H7 (cell line): ENCODE measurements at regions not wholly inside any gene's neighbourhood (a gene's known extent, or its start where the extent isn't known, plus 50 kb on each side); places are given as distances from the start of the nearest gene placed in this dataset.
"Not testable (repeated sequence)": the region's sequence is repeated elsewhere in the genome, so short reads cannot be mapped to it uniquely, and the experiment has no call there.

ENCODE experiments used
- DNase-seq: peaks from one replicate; pipeline ENCODE4 v3.0.0; 2012
- H3K27me3 ChIP-seq: 2 replicates; pipeline ENCODE4 v1.6.0; 2011; ENCODE audit warnings: mild to moderate bottlenecking, low read length; ENCODE audit not compliant: control insufficient read depth, insufficient read depth
- H3K36me3 ChIP-seq: replicated peaks from 2 replicates; pipeline ENCODE4 v1.5.1; 2011; ENCODE audit warnings: low read length; ENCODE audit not compliant: control insufficient read depth, insufficient read depth
- H3K4me3 ChIP-seq: 2 replicates; pipeline ENCODE4 v1.5.1; 2011; ENCODE audit warnings: low read depth, mild to moderate bottlenecking, control low read depth, low read length, moderate library complexity; ENCODE audit not compliant: insufficient read depth

GRCh38 chr17:21530311-21530710 lies 154.2 kb downstream of the KCNJ12 start:
- no peak for DNase-seq
- Histone ChIP-seq H3K27me3 (no peaks in the 10 kb centered on the region), H3K36me3 (no peaks in the 10 kb centered on the region), H3K4me3 (no peak overlapping the region)

DNA sequence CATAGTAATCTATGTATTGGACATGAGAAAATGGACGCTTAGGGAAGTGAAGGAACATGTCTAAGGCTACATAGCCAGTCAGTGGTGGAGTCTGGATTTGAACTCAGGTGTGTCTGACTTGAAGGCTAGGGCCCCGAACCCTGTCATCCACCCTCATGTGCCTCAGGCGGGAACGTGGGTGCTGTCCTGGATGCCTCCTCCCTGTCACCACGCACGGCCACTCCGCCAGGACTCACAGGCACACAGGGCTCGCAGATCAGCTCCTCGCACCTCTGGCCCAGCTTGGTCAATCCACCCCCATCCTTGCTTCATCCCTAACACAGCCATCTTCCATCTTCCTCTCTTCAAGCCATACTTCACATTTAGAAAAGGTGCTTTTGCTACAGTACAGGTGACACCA lies 154.7 kb downstream of the KCNJ12 start:
- no peak for DNase-seq
- Histone ChIP-seq H3K27me3 (no peaks in the 10 kb centered on the region), H3K4me3 (no peak overlapping the region), H3K36me3 (no peaks in the 10 kb centered on the region)

GRCh38 chr17:21532763-21533385 lies 156.7 kb downstream of the KCNJ12 start:
- Histone ChIP-seq H3K36me3 (no peaks in the 10 kb centered on the region), H3K27me3 (no peaks in the 10 kb centered on the region), H3K4me3 (no peak overlapping the region)
- DNase-seq = no peak

DNA sequence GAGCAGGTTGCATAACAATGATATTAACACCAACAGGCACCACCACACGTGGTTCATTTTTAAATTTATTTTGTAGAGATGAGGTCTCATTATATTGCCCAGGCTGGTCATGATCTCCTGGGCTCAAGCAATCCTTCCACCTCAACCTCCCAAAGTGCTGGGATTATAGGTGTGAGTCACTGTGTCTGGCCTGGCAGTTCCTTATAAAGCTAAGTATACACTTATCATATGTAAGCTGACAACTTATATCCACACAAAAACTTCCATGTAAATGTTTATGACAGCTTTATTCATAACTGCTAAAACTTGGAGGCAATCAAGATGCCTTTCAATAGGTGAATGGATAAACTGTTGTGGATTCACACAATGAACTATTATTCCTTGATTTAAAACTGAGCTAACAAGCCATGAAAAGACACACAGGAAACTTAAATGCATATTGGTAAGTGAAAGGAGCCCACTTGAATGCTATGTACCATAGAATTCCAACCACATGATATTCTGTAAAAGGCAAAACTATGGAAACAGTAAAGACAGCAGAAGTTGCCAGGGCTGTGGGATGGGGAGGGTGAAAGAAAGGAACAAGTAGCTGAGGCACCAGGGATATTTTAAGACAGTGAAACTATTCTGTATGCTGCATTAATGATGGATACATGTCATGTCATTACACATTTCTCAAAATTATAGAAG lies 156.5 kb upstream of the KCNJ18 start:
- DNase-seq = no peak
- Histone ChIP-seq H3K27me3 (no peaks in the 10 kb centered on the region), H3K4me3 (no peak overlapping the region), H3K36me3 (no peaks in the 10 kb centered on the region)

DNA sequence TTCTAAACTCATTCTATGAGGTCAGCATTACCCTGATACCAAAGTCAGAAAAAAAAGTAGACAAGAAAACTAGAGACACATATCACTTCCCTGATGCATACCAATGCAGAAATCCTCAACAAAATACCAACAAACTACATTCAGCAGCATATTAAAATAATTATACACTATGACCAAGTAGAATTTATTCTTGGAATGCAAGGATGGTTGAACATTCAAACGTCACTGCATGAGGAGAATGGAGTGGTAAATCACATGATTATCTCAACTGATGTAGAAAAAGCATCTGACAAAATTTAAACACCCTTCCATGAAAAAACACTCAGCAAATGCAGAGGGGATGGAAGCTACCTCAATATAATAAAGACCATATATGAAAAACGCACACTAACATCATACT lies 155.0 kb upstream of the KCNJ18 start:
- Histone ChIP-seq H3K27me3 (no peaks in the 10 kb centered on the region), H3K4me3 (no peak overlapping the region), H3K36me3 (no peaks in the 10 kb centered on the region)
- no peak for DNase-seq

DNA sequence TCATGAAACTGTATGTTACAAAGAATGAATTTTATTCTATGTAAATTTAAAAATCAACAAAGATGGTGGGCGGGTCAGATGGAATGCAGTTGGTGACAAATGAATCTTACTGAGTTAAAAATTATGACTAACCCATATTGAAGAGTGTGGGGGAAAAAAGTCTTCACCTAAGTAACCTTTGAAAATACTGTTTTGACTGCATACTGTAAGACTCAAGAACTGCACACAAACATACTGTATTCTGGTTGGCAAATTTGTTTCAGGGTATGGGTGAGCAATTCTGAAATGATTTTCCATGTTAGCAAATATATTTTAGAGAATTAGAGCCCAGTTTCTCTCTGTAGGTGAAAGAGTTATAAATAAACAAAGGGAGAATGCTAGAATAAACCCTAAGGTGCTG lies 153.7 kb upstream of the KCNJ18 start:
- Histone ChIP-seq H3K27me3 (no peaks in the 10 kb centered on the region), H3K4me3 (no peak overlapping the region), H3K36me3 (no peaks in the 10 kb centered on the region)
- DNase-seq = no peak

DNA sequence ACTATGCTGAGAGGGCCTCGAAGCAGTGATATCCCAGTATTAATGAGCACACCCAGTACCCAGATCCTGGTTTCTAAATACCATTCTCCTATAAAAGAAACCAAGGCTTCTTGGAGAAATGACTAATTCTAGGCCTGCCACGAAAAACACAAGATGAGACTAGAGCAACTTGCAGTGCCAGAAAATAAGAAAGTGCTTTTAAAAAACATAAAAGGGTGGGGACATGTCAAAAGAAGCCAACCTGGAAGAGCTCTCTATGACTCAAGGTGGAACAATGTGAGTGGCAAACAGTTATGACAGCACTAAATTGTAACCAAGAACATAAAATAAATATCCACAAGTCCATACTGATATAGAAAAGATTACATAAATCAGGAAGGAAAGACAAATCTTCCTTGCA lies 153.2 kb upstream of the KCNJ18 start:
- no peaks in the 10 kb centered on the region for H3K36me3 ChIP-seq
- no peaks in the 10 kb centered on the region for H3K27me3 ChIP-seq
- no peak for DNase-seq
- H3K4me3 ChIP-seq = no peak overlapping the region

DNA sequence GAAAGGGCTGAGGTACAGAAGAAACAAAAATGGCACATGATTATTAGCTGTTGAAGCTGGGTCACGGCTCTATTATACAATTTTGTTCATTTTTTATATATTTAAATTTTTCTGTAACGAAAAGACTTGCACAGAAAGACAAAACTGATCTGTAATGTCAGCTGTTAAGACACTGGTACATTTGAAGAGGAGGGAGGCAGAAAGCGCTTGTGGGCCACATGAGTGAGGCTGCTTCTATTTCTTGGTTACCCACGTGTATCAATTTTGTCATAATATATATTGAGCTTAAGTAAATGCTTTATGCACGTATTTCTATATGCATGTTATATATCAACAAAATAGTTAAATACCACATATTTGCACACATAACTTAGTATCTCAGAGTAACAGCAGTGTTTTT lies 151.8 kb upstream of the KCNJ18 start:
- no peak overlapping the region for H3K4me3 ChIP-seq
- H3K36me3 ChIP-seq = no peaks in the 10 kb centered on the region
- no peaks in the 10 kb centered on the region for H3K27me3 ChIP-seq
- no peak for DNase-seq

GRCh38 chr17:21542070-21542469 lies 150.3 kb upstream of the KCNJ18 start:
- Histone ChIP-seq H3K27me3 (no peaks in the 10 kb centered on the region), H3K36me3 (no peaks in the 10 kb centered on the region), H3K4me3 (no peak overlapping the region)
- no peak for DNase-seq

DNA sequence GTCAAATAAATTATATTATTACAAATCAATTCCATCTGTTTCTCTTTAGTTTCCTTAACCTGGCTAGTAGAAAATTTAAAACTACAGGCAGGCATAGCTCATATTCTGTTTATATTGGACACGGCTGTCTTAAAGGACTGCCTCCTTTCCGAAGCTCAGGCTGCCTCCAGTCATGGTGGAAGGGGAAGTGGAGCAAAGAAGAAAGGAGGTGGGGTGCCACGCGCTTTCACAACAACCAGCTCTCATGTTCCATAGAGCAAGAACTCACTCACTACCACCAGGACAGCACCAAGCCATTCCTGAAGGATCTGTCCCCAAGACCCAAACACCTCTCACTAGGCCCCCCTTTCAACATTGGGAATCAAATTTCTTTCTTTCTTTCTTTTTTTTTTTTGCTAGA lies 149.3 kb upstream of the KCNJ18 start:
- H3K4me3 ChIP-seq = no peak overlapping the region
- H3K27me3 ChIP-seq = no peaks in the 10 kb centered on the region
- H3K36me3 ChIP-seq = no peaks in the 10 kb centered on the region
- no peak for DNase-seq

DNA sequence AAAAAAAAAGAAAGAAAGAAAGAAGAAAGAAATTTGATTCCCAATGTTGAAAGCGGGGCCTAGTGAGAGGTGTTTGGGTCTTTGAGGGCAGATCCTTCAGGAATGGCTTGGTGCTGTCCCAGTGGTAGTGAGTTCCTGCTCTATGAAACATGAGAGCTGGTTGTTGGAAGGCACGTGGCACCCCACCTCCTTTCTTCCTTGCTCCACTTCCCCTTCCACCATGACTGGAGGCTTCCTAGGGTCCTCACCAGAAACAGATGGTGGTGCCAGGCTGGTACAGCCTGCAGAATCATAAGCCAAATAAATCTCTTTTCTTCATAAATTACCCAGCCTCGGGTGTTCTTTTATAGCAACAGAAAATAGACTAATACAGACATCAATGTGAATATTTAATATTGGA lies 147.3 kb upstream of the KCNJ18 start:
- Histone ChIP-seq H3K27me3 (no peaks in the 10 kb centered on the region), H3K4me3 (no peak overlapping the region), H3K36me3 (no peaks in the 10 kb centered on the region)
- no peak for DNase-seq

DNA sequence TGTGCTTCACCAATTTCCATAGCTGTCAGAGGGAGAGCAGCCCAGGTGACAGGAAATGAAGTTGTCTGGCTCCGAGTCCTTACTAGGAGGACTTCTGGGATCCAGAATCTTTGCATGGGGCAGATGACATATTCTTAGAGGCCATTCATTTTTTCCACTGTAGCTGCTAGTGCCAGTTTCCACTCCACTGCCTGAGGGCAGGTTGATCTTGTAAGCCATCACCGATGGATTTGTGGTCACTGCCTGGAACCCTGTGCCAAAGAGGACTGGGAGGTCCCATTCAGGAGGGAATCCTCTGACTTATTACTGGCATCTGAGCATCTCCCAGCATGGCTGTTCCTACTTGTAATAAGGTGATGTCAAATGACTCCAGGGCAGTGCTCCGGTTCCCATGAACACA lies 144.1 kb upstream of the KCNJ18 start:
- DNase-seq = no peak
- Histone ChIP-seq H3K36me3 (no peaks in the 10 kb centered on the region), H3K4me3 (no peak overlapping the region), H3K27me3 (no peaks in the 10 kb centered on the region; the same call in 1 of the 2 replicates)

DNA sequence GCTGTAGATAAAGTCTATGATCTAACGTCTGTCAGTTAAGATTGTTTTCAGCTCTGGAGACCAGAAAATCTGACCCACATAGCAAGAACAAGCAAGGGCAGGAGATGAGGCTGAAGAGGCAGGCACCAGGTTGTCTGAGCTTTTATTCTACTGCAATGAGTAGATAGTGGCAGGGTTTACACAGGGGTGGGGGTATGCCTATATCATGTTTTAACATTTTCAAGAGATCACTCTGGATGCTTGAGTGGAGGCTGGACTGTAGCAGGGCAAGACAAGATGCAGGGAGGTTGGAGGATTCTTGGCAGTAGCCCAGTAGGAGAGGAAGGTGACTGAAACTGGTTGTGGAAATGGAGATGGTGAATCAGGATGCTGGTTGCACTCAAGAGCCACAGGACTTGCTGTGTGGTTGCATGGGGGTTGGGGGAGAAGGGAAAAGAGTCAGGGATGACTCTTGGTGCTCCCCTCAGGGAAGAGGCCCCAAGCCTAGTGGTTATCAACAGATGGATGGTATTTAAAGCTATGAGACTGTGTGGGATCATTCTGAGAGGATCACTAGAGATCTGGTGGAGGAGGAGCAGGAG lies 143.1 kb upstream of the KCNJ18 start:
- Histone ChIP-seq H3K27me3 (no peaks in the 10 kb centered on the region; the same call in 1 of the 2 replicates), H3K36me3 (no peaks in the 10 kb centered on the region), H3K4me3 (no peak overlapping the region; the same call in 1 of the 2 replicates)
- no peak for DNase-seq

GRCh38 chr17:21550031-21550430 lies 142.3 kb upstream of the KCNJ18 start:
- not testable (repeated sequence) for H3K36me3 ChIP-seq, DNase-seq, H3K27me3 ChIP-seq
- H3K4me3 ChIP-seq = peak overlapping the region; percentile 56; the same call in 1 of the 2 replicates
